ENCODE measurements at regions not wholly inside any gene's neighbourhood (a gene's known extent, or its start where the extent isn't known, plus 50 kb on each side); places are given as distances from the start of the nearest gene placed in this dataset.

- no peak overlapping the region for H3K9ac ChIP-seq (ENCODE audit: low read depth in 1 of 2, low read length in 2 of 2)
- 84% methylated on average over 2 of the region's 2 CpGs for WGBS
- H3K27me3 ChIP-seq (ENCODE audit: control insufficient read depth in 4 of 4, insufficient read depth in 4 of 4, low read length in 3 of 4): no peaks in the 10 kb centered on the region
- H3K4me3 ChIP-seq (ENCODE audit: low read depth in 1 of 3, low read length in 3 of 3): no peak overlapping the region
- DNase-seq (ENCODE audit: low spot score): no peak
- H3K9me3 ChIP-seq (ENCODE audit: control insufficient read depth in 4 of 4, low read length in 3 of 4): no peaks in the 10 kb centered on the region
- H3K27ac ChIP-seq (ENCODE audit: low read depth in 1 of 2, low read length in 2 of 2): no peak overlapping the region
- no peak for TF ChIP-seq NR2F2 (IDR thresholded peaks at IDR 0.05)
- TF ChIP-seq MAX (IDR thresholded peaks at IDR 0.05): no peak
- TF ChIP-seq TAF1 (conservative IDR thresholded peaks at IDR 0.05): no peak
- no peak for TF ChIP-seq FOXA1 (IDR thresholded peaks at IDR 0.05)
- TF ChIP-seq EGR1 (IDR thresholded peaks at IDR 0.05; ENCODE audit: low read depth in 2 of 2): no peak
- no peak for TF ChIP-seq SP1 (IDR thresholded peaks at IDR 0.05)
- no peak for TF ChIP-seq ATF3 (IDR thresholded peaks at IDR 0.05)
- TF ChIP-seq RAD21 (IDR thresholded peaks at IDR 0.05): no peak
- no peak for TF ChIP-seq RXRA (IDR thresholded peaks at IDR 0.05)
- no peaks in the 10 kb centered on the region for H3K4me1 ChIP-seq (ENCODE audit: control insufficient read depth in 4 of 4, insufficient read depth in 4 of 4, low read length in 3 of 4)
- H3K36me3 ChIP-seq (ENCODE audit: control insufficient read depth in 4 of 4, insufficient read depth in 3 of 4, low read depth in 1 of 4, low read length in 3 of 4): no peaks in the 10 kb centered on the region
Measured at GRCh38 chr3:61311044-61311443, 59.8 kb upstream of the FHIT start.

- no peaks in the 10 kb centered on the region for H3K36me3 ChIP-seq (ENCODE audit: control insufficient read depth in 4 of 4, insufficient read depth in 3 of 4, low read depth in 1 of 4, low read length in 3 of 4)
- H3K9me3 ChIP-seq (ENCODE audit: control insufficient read depth in 4 of 4, low read length in 3 of 4): no peaks in the 10 kb centered on the region
- H3K4me3 ChIP-seq (ENCODE audit: low read depth in 1 of 3, low read length in 3 of 3): no peak overlapping the region
- 44% methylated on average over 3 of the region's 3 CpGs for WGBS
- H3K9ac ChIP-seq (ENCODE audit: low read depth in 1 of 2, low read length in 2 of 2): no peak overlapping the region
- DNase-seq (ENCODE audit: low spot score): no peak
- no peak overlapping the region for H3K27ac ChIP-seq (ENCODE audit: low read depth in 1 of 2, low read length in 2 of 2)
- TF ChIP-seq REST (IDR thresholded peaks at IDR 0.05): peak; percentile 96
- TF ChIP-seq ZBTB33 (IDR thresholded peaks at IDR 0.05): no peak
- H3K4me1 ChIP-seq (ENCODE audit: control insufficient read depth in 4 of 4, insufficient read depth in 4 of 4, low read length in 3 of 4): no peaks in the 10 kb centered on the region
- H3K27me3 ChIP-seq (ENCODE audit: control insufficient read depth in 4 of 4, insufficient read depth in 4 of 4, low read length in 3 of 4): no peaks in the 10 kb centered on the region
Measured at GRCh38 chr3:61315871-61316270, 64.6 kb upstream of the FHIT start.

- Histone ChIP-seq H3K4me3 (ENCODE audit: low read depth in 1 of 3, low read length in 3 of 3) (no peak overlapping the region), H3K36me3 (ENCODE audit: control insufficient read depth in 4 of 4, insufficient read depth in 3 of 4, low read depth in 1 of 4, low read length in 3 of 4) (no peaks in the 10 kb centered on the region), H3K27ac (ENCODE audit: low read depth in 1 of 2, low read length in 2 of 2) (no peak overlapping the region), H3K9ac (ENCODE audit: low read depth in 1 of 2, low read length in 2 of 2) (no peak overlapping the region), H3K27me3 (ENCODE audit: control insufficient read depth in 4 of 4, insufficient read depth in 4 of 4, low read length in 3 of 4) (no peaks in the 10 kb centered on the region), H3K9me3 (ENCODE audit: control insufficient read depth in 4 of 4, low read length in 3 of 4) (no peaks in the 10 kb centered on the region), H3K4me1 (ENCODE audit: control insufficient read depth in 4 of 4, insufficient read depth in 4 of 4, low read length in 3 of 4) (no peaks in the 10 kb centered on the region)
- DNase-seq (ENCODE audit: low spot score): no peak
- WGBS: 73% methylated on average over 3 of the region's 3 CpGs
- no peak for TF ChIP-seq GABPA (IDR thresholded peaks at IDR 0.05 in 1 of 2, conservative IDR thresholded peaks at IDR 0.05 in 1 of 2)
- no peak for TF ChIP-seq ATF3 (IDR thresholded peaks at IDR 0.05)
- TF ChIP-seq NR2F2 (IDR thresholded peaks at IDR 0.05): no peak
- no peak for TF ChIP-seq EGR1 (IDR thresholded peaks at IDR 0.05; ENCODE audit: low read depth in 2 of 2)
Measured at GRCh38 chr3:61323094-61323493, 71.8 kb upstream of the FHIT start.

Data from liver (tissue), 7 donors.